H1 (cell line): ENCODE measurements at regions not wholly inside any gene's neighbourhood (a gene's known extent, or its start where the extent isn't known, plus 50 kb on each side); places are given as distances from the start of the nearest gene placed in this dataset.

Experiments
- SP2 ChIP-seq: IDR thresholded peaks from 2 replicates; pipeline ENCODE4 v1.6.1; 2012; ENCODE audit warnings: mild to moderate bottlenecking, low read length, inconsistent platforms

DNA sequence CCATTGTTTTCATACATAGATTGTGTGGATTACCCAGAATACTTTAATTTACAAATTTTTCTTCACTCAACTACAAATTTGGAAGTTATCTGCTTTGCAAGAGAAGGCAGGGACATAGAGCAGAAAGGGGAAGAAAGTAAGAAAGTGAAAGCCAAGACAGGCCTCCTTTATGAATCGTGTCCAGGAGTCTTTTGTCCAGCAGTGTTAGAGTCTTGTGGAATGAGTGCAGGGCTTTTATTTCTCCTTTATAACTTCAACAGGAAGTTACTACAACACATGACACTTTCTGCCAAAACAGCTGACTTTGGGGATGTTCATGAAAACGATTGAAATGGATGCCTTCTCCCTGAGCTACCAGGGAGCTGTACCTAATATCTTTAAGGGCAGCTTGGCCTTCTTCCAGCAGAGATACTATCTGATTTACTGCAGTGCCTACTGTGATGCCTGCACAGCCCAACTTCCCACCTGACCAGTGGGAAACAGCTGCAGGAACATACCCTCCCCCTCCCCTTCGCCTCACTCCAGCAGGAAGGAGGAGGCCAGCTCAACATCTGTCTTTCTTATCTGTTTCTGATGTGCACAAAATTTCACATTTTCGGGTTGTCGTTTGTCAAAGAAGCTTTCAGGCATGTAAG lies 557.7 kb upstream of the SLIT2 start (continued):
- TF ChIP-seq SP2 = no peak
